ENCODE measurements at regions not wholly inside any gene's neighbourhood (a gene's known extent, or its start where the extent isn't known, plus 50 kb on each side); places are given as distances from the start of the nearest gene placed in this dataset.
A peak's percentile ranks its signal among the peaks of the same experiment; 100 is the strongest.
"Not testable (repeated sequence)": the region's sequence is repeated elsewhere in the genome, so short reads cannot be mapped to it uniquely, and the experiment has no call there.

DNA sequence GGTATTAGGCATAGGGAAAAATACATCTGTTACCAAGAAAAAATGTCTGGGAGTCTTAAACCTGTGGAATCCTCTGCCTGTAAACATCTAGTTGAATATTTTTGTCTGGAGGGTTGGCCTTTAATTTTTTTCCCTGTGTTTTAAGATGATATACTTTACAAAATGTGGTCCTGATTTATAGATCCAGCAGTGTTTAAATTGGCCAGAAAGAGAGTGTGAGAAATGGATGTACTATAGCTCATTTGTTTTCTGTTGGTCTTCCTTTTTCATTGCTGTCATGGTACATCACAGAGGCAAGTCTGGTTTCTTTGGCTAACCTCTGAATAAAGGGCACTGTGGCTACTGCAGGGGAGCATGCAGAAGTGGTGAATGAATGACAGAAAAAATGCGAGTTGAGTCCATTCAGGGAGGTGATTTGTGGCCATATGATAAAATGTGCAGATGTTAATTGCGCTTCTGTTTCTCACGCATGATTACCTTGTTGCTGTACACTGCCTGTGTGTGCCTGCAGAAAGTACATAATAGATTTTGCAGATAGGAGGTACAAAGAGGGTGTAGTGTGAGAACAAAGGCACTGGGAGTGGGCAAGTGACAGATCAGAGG is 150.0 kb downstream of the NFKBIZ start:
- no peak for DNase-seq

GRCh38 chr3:102000620-102001209 is 151.4 kb downstream of the NFKBIZ start:
- no peak for DNase-seq

- DNase-seq = no peak
Measured at GRCh38 chr3:102002056-102002455, 152.7 kb downstream of the NFKBIZ start.

DNA sequence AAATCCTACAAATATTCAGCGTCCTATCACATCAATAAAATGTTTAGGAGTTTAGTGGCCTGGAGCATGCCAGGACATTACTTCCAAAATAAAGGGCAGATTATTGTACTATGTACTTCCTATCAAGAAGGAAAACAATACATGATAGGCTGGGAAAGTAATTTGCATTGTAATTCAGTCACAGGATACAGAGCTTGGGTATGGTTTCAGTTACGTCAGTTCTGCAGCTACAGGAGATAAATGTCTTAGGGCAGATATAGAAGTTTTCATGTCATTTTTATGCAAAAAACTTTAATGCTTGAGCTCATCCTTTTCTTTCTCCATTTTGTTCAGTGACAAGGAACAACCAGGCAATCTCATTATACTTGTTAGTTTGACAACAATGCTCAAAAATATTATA is 155.2 kb downstream of the NFKBIZ start:
- no peak for DNase-seq

- no peak for DNase-seq
Measured at GRCh38 chr3:102005551-102005950, 156.2 kb downstream of the NFKBIZ start.

GRCh38 chr3:102006812-102007485 is 157.6 kb downstream of the NFKBIZ start:
- DNase-seq = peak in 1 of 2 donors; percentile 19

GRCh38 chr3:102008436-102008835 is 159.1 kb downstream of the NFKBIZ start:
- DNase-seq = not testable (repeated sequence)

DNA sequence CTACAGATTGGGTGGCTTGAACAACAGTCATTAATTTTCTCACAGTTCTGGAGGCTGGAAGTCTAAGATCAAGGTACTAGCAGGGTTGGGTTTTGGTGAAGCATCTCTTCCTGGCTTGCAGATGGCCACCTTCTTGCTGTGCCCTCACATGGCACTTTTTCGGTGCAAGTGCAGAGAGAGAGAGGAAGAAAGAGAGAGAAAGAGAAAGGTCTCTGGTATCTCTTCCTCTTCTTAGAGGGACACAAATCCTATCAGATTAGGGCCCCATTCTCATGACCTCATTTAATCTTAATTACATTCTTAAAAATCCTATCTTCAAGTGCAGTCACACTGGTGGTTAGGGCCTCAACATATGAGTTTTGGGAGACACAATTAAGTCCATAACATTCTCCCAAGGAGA is 167.1 kb downstream of the NFKBIZ start:
- no peak for DNase-seq

- no peak for DNase-seq
Measured at GRCh38 chr3:102017784-102018183, 168.5 kb downstream of the NFKBIZ start.

DNA sequence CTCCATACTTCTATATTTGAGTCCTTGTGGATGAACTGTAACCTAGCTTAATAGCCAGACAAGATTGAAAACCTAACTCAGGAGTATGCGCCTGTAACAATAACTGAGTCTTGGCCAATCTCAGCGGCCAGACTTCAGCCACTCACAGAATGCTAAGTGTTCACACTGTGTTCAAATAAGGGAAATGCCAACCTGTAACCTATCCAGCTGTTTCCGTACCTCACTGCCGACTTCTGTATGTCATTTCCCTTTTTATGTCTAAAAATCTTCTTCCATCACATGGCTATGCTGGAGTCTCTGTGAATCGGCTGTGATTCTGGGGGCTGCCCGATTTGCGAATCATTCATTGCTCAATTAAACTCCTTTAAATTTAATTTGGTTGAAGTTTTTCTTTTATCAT is 169.2 kb downstream of the NFKBIZ start:
- no peak for DNase-seq

GRCh38 chr3:102020735-102021134 is 171.4 kb downstream of the NFKBIZ start:
- no peak for DNase-seq

DNA sequence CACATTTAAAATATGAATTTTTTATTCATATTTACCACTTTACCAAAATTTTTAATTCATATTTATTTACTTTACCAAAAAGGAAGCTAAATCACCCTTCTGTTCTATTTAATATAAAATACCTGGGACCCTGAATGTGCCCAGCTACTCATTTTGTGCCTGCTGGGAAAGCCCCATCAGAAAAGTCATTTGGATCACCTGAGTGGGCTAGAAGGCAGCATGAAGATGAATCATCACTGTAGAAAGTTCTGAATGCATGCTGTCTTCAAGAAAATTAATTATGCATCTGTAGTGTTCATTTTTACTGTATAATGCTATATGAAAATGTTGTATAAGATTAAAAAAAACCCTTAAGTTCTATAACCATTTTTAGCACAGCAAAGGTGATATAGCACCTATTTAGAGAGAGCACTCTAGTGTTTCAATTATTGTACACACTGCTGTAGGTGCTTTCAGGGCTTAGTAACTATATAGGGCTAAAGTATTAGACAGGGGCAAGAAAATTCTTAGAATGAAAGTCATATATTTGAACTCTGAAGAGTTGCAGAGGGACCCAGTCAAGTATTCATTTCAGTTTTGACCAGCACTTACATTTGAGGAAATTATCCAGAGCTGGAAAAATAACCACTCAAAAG is 175.1 kb downstream of the NFKBIZ start:
- DNase-seq = no peak

GRCh38 chr3:102025606-102026270 is 176.4 kb downstream of the NFKBIZ start:
- DNase-seq = no peak

DNA sequence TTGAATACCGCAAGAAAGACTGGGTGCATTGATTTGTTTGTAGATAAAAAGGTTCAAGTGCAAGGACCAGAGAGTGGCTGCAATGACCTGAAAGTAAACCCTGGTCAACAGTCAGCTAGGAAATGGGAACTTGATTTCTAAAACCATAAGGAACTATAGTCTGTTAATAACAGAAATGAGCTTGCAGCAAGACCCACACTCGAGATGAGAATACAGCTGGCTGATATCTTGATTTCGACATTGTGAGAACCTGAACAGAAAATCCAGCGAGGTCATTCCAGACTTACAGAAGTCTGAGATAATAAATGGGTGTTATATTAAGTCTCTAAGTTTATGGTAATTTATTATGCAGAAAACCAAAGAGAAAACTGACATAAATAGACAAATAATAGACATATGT is 177.3 kb downstream of the NFKBIZ start:
- no peak for DNase-seq

DNA sequence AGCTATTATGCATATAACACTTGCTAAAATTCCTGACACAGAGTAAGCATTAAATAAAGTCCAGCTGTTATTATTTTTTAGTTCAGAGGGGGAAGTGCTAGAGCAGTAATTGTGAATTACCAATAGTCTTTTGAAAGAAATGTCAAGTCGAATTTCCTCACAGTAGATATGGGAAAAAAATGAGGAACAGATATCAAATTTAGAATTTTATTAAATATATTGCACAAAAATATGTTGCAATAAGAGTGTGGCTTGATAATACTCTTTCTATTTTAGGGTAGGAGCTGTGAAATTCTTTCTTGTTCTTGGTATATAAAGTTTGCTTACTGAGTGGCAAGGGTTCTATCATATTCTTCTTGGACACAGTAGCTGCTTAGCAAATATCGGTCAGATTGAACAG is 181.3 kb downstream of the NFKBIZ start:
- no peak for DNase-seq

DNA sequence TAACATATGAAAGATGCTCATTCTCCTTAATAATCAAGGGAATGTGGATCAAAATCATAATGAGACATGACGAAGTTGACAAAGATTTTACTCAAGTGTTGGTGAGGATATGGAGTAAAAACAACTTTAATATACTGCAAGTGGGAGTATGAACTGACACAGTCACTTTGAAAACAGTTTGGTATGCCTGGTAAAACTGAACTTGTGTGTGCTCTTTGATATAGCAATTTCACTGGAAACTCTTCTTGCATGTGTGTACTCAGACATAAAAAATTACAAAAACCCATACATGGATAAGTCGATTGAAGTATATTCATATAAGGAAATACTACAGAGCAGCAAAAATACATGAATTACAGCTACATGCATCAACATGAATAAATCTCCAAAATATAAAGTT is 182.5 kb downstream of the NFKBIZ start:
- DNase-seq = no peak

GRCh38 chr3:102032491-102033383 is 183.4 kb downstream of the NFKBIZ start:
- no peak for DNase-seq

DNA sequence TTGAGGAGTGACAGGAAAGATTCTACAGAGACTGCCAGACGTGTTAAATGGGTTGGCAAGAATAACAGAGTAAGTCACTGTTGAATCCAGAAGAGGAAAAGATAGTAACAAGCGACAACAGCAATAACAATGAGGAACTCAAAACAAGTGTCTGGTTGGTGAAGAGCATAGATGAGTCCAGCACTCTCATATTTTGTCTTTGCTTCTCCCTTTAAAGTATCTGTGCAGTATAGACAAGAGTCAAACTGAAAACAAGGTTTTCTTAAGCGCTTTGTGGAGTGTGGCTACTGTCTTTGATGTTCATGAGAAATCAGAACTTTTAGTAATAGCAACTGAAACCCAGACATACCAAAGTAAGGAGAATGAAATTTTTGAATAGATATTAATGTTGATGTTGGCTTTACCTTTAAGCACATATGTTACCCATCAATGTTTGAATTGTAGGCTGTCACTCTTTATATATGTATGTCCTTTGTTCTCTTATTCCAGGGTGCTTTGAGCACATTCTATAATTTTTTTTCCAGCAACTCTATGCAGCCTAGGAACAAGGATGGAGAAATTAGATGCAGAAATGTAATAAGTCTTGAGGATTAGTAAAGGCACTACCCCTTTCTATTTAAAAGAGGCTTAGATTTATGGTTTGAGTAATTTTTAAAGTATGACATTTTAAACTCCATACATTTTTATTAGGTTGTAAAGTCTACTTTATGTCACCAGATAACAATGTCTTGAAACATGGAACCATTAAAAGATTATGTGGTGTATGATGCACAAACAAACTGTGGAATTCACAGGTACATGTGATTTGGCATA is 185.5 kb downstream of the NFKBIZ start:
- DNase-seq = no peak

GRCh38 chr3:102036017-102036416 is 186.7 kb downstream of the NFKBIZ start:
- DNase-seq = no peak

DNA sequence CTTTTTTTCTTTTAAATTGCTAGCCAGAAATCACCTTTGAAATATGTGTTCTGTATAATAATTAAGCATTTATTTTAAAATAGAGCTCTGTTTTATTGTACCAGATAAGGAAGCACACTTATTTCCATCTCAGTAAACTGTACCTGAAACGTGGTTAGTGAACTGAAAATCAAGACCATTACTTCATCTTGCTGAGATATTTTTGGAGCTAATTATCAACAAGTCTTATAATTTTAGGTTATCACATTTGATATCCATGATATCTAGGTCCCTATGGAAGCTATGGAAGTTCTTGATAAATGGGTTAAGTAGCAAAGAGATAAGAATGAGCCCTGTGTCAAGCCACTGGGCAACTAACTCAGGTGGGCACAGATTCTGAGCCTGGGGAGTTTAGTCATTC is 187.2 kb downstream of the NFKBIZ start:
- DNase-seq = no peak

DNA sequence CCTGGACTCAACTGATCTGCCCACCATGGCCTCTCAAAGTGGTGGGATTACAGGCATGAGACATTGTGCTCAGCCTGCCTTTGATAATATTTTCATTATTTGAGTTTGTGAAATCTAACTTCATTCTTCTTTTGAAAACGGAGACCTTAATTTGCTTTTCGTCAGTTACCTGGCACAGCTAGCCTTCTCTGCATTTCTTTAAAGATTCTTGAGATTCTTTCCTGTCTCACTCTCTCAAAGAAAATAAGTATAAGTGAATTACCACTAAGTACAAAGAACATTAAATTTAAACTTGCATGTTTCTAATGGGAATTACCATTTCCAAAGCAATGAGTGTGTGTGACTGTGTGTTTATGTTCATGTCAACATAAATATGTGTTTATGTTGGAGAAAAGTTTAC is 187.9 kb downstream of the NFKBIZ start:
- no peak for DNase-seq

GRCh38 chr3:102037791-102038190 is 188.5 kb downstream of the NFKBIZ start:
- DNase-seq = no peak

Measured in hippocampal formation (tissue), 2 donors.